HEK293 (cell line): ENCODE measurements at regions not wholly inside any gene's neighbourhood (a gene's known extent, or its start where the extent isn't known, plus 50 kb on each side); places are given as distances from the start of the nearest gene placed in this dataset.

Experiments
- MZF1 ChIP-seq: fragments of 450-650 bp; formaldehyde crosslinking; IDR thresholded peaks from 2 replicates; pipeline ENCODE4 v1.5.1; 2017; ENCODE audit warnings: missing biosample characterization, missing genetic modification characterization, borderline replicate concordance
- TF ChIP-seq, protein P1 (sequence below): fragments of 450-650 bp; formaldehyde crosslinking; IDR thresholded peaks from 2 replicates; pipeline ENCODE4 v1.5.1; 2016; ENCODE audit warnings: missing biosample characterization, missing genetic modification characterization

DNA sequence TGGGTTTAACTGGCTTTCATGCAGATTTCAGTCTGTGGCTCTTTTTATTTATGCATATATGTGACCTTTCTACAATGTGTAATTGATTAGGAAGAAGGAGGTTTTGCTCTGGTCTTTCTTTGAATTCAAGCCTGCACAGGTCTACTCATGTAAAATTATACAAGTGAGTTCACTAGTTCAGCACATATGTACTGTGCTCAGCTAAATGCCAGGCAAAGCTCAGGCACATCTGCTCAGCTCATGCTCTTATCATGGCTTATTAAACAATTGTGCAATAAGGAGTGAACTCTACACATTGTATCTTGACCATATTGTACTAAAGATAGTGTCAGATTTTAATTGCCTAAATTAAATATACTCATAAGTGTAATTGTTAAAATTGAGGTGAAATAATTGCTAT is 378.4 kb downstream of the ADGRL2 start:
- no peak for TF ChIP-seq MZF1 (tag by site-specific recombination)
- TF ChIP-seq, protein P1, sequence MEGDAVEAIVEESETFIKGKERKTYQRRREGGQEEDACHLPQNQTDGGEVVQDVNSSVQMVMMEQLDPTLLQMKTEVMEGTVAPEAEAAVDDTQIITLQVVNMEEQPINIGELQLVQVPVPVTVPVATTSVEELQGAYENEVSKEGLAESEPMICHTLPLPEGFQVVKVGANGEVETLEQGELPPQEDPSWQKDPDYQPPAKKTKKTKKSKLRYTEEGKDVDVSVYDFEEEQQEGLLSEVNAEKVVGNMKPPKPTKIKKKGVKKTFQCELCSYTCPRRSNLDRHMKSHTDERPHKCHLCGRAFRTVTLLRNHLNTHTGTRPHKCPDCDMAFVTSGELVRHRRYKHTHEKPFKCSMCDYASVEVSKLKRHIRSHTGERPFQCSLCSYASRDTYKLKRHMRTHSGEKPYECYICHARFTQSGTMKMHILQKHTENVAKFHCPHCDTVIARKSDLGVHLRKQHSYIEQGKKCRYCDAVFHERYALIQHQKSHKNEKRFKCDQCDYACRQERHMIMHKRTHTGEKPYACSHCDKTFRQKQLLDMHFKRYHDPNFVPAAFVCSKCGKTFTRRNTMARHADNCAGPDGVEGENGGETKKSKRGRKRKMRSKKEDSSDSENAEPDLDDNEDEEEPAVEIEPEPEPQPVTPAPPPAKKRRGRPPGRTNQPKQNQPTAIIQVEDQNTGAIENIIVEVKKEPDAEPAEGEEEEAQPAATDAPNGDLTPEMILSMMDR: no peak
